PC-3 (cell line): ENCODE measurements at regions not wholly inside any gene's neighbourhood (a gene's known extent, or its start where the extent isn't known, plus 50 kb on each side); places are given as distances from the start of the nearest gene placed in this dataset.

ENCODE experiments used
- ATAC-seq: fragments of 200-7000 bp; cut with Tn5 transposase; 2 replicates; pipeline ENCODE4 v1.9.1; 2020; ENCODE audit warnings: mild to moderate bottlenecking, moderate library complexity
- BruUV-seq: library from RNA; stranded (reverse); fragments of 400-500 nt; replicated peaks from 2 replicates; lab custom pipeline; 2021; lab: Mats Ljungman, UMichigan
- CTCF ChIA-PET: fragments of 300-600 bp; sonication (Branson Sonifier 250); formaldehyde crosslinking; loops from one replicate; lab custom pipeline; 2022; ENCODE audit warnings: antibody characterized with exemption; lab: Charles Lee
- POLR2A ChIA-PET: fragments of 300-600 bp; sonication (Branson Sonifier 250); formaldehyde crosslinking; loops from one replicate; lab custom pipeline; 2022; ENCODE audit warnings: antibody characterized with exemption; ENCODE audit not compliant: unreplicated experiment; lab: Charles Lee
- DNase-seq: peaks from one replicate; pipeline ENCODE4 v3.0.0-alpha.2; 2015
- H2AFZ ChIP-seq: fragments of 300-600 bp; sonication (generic); 2 replicates; pipeline ENCODE4 v1.6.0; 2016; ENCODE audit warnings: antibody characterized with exemption, low read length
- H3F3A ChIP-seq: fragments of 300-600 bp; sonication (generic); one replicate; pipeline ENCODE4 v1.6.0; 2017; ENCODE audit warnings: antibody characterized with exemption, low read length, control low read depth, mild to moderate bottlenecking; ENCODE audit not compliant: unreplicated experiment
- H3K27ac ChIP-seq: fragments of 300-600 bp; sonication (generic); 2 replicates; pipeline ENCODE4 v1.5.1; 2016; ENCODE audit warnings: mild to moderate bottlenecking, low read length
- H3K27me3 ChIP-seq: fragments of 300-600 bp; sonication (generic); 2 replicates; pipeline ENCODE4 v1.6.1; 2016; ENCODE audit warnings: low read length, mixed read lengths
- H3K36me3 ChIP-seq: fragments of 300-600 bp; sonication (generic); 2 replicates; pipeline ENCODE4 v1.6.1; 2016; ENCODE audit warnings: low read depth, mixed run types, low read length, mixed read lengths
- H3K4me1 ChIP-seq: fragments of 300-600 bp; sonication (generic); 2 replicates; pipeline ENCODE4 v1.5.1; 2016; ENCODE audit warnings: low read length; ENCODE audit not compliant: insufficient read depth
- H3K4me2 ChIP-seq: fragments of 300-600 bp; sonication (generic); 2 replicates; pipeline ENCODE4 v1.6.0; 2016; ENCODE audit warnings: low read length
- H3K4me3 ChIP-seq: fragments of 300-600 bp; sonication (generic); 2 replicates; pipeline ENCODE4 v1.5.1; 2016; ENCODE audit warnings: mild to moderate bottlenecking, low read length, mixed read lengths
- H3K79me2 ChIP-seq: fragments of 300-600 bp; sonication (generic); 2 replicates; pipeline ENCODE4 v1.6.1; 2017; ENCODE audit warnings: low read length, mixed read lengths
- H3K9ac ChIP-seq: fragments of 300-600 bp; sonication (generic); 2 replicates; pipeline ENCODE4 v1.6.0; 2016; ENCODE audit warnings: mild to moderate bottlenecking, low read length
- H3K9me2 ChIP-seq: fragments of 300-600 bp; sonication (generic); replicated peaks from 2 replicates; pipeline ENCODE4 v1.6.1; 2016; ENCODE audit warnings: mixed run types, low read length, mixed read lengths
- H3K9me3 ChIP-seq: fragments of 300-600 bp; sonication (generic); 2 replicates; pipeline ENCODE4 v1.6.1; 2016; ENCODE audit warnings: low read length, mixed read lengths
- H4K20me1 ChIP-seq: fragments of 300-600 bp; sonication (generic); 2 replicates; pipeline ENCODE4 v1.6.1; 2016; ENCODE audit warnings: low read length, mixed read lengths
- CTCF ChIP-seq: fragments of 300-600 bp; sonication (generic); conservative IDR thresholded peaks from 2 replicates; pipeline ENCODE4 v1.5.1; 2017; ENCODE audit warnings: antibody characterized with exemption, low read depth, mild to moderate bottlenecking, low read length
- EZH2 ChIP-seq: fragments of 300-600 bp; sonication (generic); IDR thresholded peaks from one replicate; pipeline ENCODE4 v1.6.1; 2017; ENCODE audit warnings: antibody characterized with exemption, mild to moderate bottlenecking, low read length; ENCODE audit not compliant: unreplicated experiment
- EZH2phosphoT487 ChIP-seq: fragments of 300-600 bp; sonication (generic); IDR thresholded peaks from 2 replicates; pipeline ENCODE4 v1.6.1; 2018; ENCODE audit warnings: mild to moderate bottlenecking, antibody characterized with exemption, low read length, borderline replicate concordance
- intact Hi-C: fragments of 100-400 bp; cut with micrococcal nuclease; formaldehyde crosslinking; loops from 2 replicates; pipeline ENCODE4 v1.9.0; 2023

- no peak overlapping the region for H3K4me2 ChIP-seq
- no peak overlapping the region for H3K9ac ChIP-seq
- no peaks in the 10 kb centered on the region for H3K27me3 ChIP-seq
- H3K27ac ChIP-seq, result no peak overlapping the region
- no peaks in the 10 kb centered on the region for H3K9me2 ChIP-seq
- DNase-seq, result no peak
- no peak overlapping the region for H2AFZ ChIP-seq
- ATAC-seq, result no peak
- no peaks in the 10 kb centered on the region for H3K79me2 ChIP-seq
- no peaks in the 10 kb centered on the region for H4K20me1 ChIP-seq
- POLR2A ChIA-PET, result no interaction called here
- H3K36me3 ChIP-seq, result no peaks in the 10 kb centered on the region
- H3K4me3 ChIP-seq, result no peak overlapping the region
- no TSS peak for BruUV-seq
- intact Hi-C loops, result no loop called here
- H3K9me3 ChIP-seq, result no peaks in the 10 kb centered on the region
- CTCF ChIA-PET, result no interaction called here
- TF ChIP-seq CTCF (no peak), EZH2phosphoT487 (no peak), EZH2 (no peak)
- H3F3A ChIP-seq, result no peaks in the 10 kb centered on the region
- H3K4me1 ChIP-seq, result 0 out of 2 replicates have a peak, but pooled peaks cover 4% of the 10 kb centered on the region
Observed at GRCh38 chr7:41507686-41508268, 195.1 kb downstream of the INHBA start.

- Histone ChIP-seq H2AFZ (no peak overlapping the region), H3K27me3 (no peaks in the 10 kb centered on the region), H3K4me3 (no peak overlapping the region), H3K9me2 (no peaks in the 10 kb centered on the region), H4K20me1 (no peaks in the 10 kb centered on the region), H3K9me3 (no peaks in the 10 kb centered on the region), H3K4me1 (0 out of 2 replicates have a peak, but pooled peaks cover 4% of the 10 kb centered on the region), H3K27ac (no peak overlapping the region), H3K36me3 (no peaks in the 10 kb centered on the region), H3K9ac (no peak overlapping the region), H3F3A (no peaks in the 10 kb centered on the region), H3K4me2 (no peak overlapping the region), H3K79me2 (no peaks in the 10 kb centered on the region)
- intact Hi-C loops, result no loop called here
- DNase-seq (no peak), ATAC-seq (no peak)
- ChIA-PET CTCF (no interaction called here), POLR2A (no interaction called here)
- TF ChIP-seq EZH2 (no peak), CTCF (no peak), EZH2phosphoT487 (no peak)
- BruUV-seq, result no TSS peak
Observed at GRCh38 chr7:41504214-41504980, 198.5 kb downstream of the INHBA start.

- intact Hi-C loops, result no loop called here
- H3K9me2 ChIP-seq, result no peaks in the 10 kb centered on the region
- DNase-seq (peak; percentile 11), ATAC-seq (no peak)
- H3K4me3 ChIP-seq, result no peak overlapping the region
- H4K20me1 ChIP-seq, result no peaks in the 10 kb centered on the region
- H3K4me1 ChIP-seq, result 0 out of 2 replicates have a peak, but pooled peaks cover 4% of the 10 kb centered on the region
- no peak overlapping the region for H3K9ac ChIP-seq
- H3F3A ChIP-seq, result no peaks in the 10 kb centered on the region
- H2AFZ ChIP-seq, result no peak overlapping the region
- H3K79me2 ChIP-seq, result no peaks in the 10 kb centered on the region
- TF ChIP-seq EZH2 (no peak), CTCF (no peak), EZH2phosphoT487 (no peak)
- no TSS peak for BruUV-seq
- CTCF ChIA-PET, result no interaction called here
- H3K9me3 ChIP-seq, result no peaks in the 10 kb centered on the region
- H3K36me3 ChIP-seq, result no peaks in the 10 kb centered on the region
- H3K27me3 ChIP-seq, result no peaks in the 10 kb centered on the region
- no peak overlapping the region for H3K4me2 ChIP-seq
- no peak overlapping the region for H3K27ac ChIP-seq
- POLR2A ChIA-PET, result no interaction called here
Observed at GRCh38 chr7:41503438-41503837, 199.5 kb downstream of the INHBA start.
